ENCODE measurements at regions not wholly inside any gene's neighbourhood (a gene's known extent, or its start where the extent isn't known, plus 50 kb on each side); places are given as distances from the start of the nearest gene placed in this dataset.

GRCh38 chr2:49514201-49514600, 359.9 kb upstream of the FSHR start:
- intact Hi-C loops (cut with DNase I, micrococcal nuclease): no loop called here
- TF ChIP-seq, protein P1, sequence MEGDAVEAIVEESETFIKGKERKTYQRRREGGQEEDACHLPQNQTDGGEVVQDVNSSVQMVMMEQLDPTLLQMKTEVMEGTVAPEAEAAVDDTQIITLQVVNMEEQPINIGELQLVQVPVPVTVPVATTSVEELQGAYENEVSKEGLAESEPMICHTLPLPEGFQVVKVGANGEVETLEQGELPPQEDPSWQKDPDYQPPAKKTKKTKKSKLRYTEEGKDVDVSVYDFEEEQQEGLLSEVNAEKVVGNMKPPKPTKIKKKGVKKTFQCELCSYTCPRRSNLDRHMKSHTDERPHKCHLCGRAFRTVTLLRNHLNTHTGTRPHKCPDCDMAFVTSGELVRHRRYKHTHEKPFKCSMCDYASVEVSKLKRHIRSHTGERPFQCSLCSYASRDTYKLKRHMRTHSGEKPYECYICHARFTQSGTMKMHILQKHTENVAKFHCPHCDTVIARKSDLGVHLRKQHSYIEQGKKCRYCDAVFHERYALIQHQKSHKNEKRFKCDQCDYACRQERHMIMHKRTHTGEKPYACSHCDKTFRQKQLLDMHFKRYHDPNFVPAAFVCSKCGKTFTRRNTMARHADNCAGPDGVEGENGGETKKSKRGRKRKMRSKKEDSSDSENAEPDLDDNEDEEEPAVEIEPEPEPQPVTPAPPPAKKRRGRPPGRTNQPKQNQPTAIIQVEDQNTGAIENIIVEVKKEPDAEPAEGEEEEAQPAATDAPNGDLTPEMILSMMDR (IDR thresholded peaks at IDR 0.05): no peak

GRCh38 chr2:49490710-49491109, 336.4 kb upstream of the FSHR start:
- DNase-seq (peak in 2 of 3 donors; percentile 44 to 81), ATAC-seq (peak; percentile 68)
- Histone ChIP-seq H3K4me3 (no peak overlapping the region), H3K36me3 (ENCODE audit: low read depth) (no peaks in the 10 kb centered on the region), H3K4me1 (ENCODE audit: low read depth) (no peaks in the 10 kb centered on the region), H3K9me3 (no peaks in the 10 kb centered on the region)
- TF ChIP-seq, protein P1 (IDR thresholded peaks at IDR 0.05): no peak
- intact Hi-C loops (cut with DNase I, micrococcal nuclease): no loop called here

More at GRCh38 chr2:49514201-49514600, 359.9 kb upstream of the FSHR start:
- no peaks in the 10 kb centered on the region for H3K36me3 ChIP-seq (ENCODE audit: low read depth)
- H3K4me3 ChIP-seq: no peak overlapping the region
- no peak for ATAC-seq
- no peaks in the 10 kb centered on the region for H3K4me1 ChIP-seq (ENCODE audit: low read depth)
- no peak for DNase-seq
- peaks cover 5% of the 10 kb centered on the region for H3K9me3 ChIP-seq

DNA sequence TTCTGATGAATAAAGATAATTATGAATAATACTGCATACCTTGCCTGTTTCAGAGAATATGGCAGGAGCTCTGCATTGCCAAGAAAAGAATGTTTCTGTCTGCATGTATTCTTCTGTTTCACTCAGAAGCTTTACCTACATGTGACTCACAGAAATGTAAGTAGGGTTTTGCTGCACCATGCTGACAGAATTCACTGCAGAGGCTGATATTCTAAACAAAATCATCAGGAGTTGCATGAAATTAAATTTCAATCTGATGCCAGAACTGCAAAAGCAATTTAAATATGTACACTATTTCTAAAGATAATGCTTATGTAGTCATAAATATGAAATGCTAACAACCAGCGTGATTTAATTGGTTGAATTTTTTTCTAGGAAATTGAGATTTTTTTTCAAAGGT, 332.8 kb upstream of the FSHR start:
- no peak for ATAC-seq
- no peaks in the 10 kb centered on the region for H3K4me1 ChIP-seq (ENCODE audit: low read depth)
- TF ChIP-seq, protein P1 (IDR thresholded peaks at IDR 0.05): no peak
- intact Hi-C loops (cut with DNase I, micrococcal nuclease): no loop called here
- no peaks in the 10 kb centered on the region for H3K36me3 ChIP-seq (ENCODE audit: low read depth)
- H3K9me3 ChIP-seq: no peaks in the 10 kb centered on the region
- no peak overlapping the region for H3K4me3 ChIP-seq
- DNase-seq: no peak

DNA sequence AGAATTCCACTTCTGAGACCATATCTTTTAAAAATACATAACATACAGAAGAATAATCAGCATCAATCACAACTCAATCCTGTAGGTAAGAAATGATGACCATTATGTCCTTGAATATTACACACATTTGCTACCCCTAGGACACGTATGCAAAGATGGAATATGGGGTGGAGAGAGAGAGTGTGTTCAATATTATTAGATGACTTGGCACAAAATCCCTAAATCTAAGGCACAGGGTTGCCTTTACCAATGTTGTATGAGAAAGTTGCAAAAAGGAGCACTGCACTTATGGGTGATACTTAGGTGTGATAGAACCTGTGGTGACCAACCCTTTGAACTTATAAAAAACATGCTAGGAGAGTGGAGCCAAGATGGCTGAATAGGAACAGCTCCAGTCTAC, 326.2 kb upstream of the FSHR start:
- ATAC-seq (no peak), DNase-seq (no peak)
- H3K4me1 ChIP-seq (ENCODE audit: low read depth): no peaks in the 10 kb centered on the region
- no peak overlapping the region for H3K4me3 ChIP-seq
- intact Hi-C loops (cut with DNase I, micrococcal nuclease): no loop called here
- TF ChIP-seq, protein P1 (IDR thresholded peaks at IDR 0.05): no peak
- no peaks in the 10 kb centered on the region for H3K36me3 ChIP-seq (ENCODE audit: low read depth)
- no peaks in the 10 kb centered on the region for H3K9me3 ChIP-seq

- TF ChIP-seq, protein P1 (IDR thresholded peaks at IDR 0.05): no peak
- no peaks in the 10 kb centered on the region for H3K36me3 ChIP-seq (ENCODE audit: low read depth)
- no peak for DNase-seq
- no peaks in the 10 kb centered on the region for H3K9me3 ChIP-seq
- intact Hi-C loops (cut with DNase I, micrococcal nuclease): no loop called here
- no peaks in the 10 kb centered on the region for H3K4me1 ChIP-seq (ENCODE audit: low read depth)
- no peak for ATAC-seq
- H3K4me3 ChIP-seq: no peak overlapping the region
These were observed 311.0 kb upstream of the FSHR start for GRCh38 chr2:49465157-49465831.

Data from mucosa of descending colon (tissue), 3 donors.